Neuronal stem cell (in vitro differentiated cells): ENCODE measurements at regions not wholly inside any gene's neighbourhood (a gene's known extent, or its start where the extent isn't known, plus 50 kb on each side); places are given as distances from the start of the nearest gene placed in this dataset.
A peak's percentile ranks its signal among the peaks of the same experiment; 100 is the strongest.

ENCODE experiments used
- DNase-seq: peaks from one replicate; pipeline ENCODE4 v3.0.0-alpha.2; 2013; ENCODE audit warnings: low spot score
- H2AFZ ChIP-seq: one replicate; pipeline ENCODE4 v1.6.1; 2013; ENCODE audit warnings: mild to moderate bottlenecking, low read length, inconsistent platforms
- H2AK5ac ChIP-seq: 2 replicates; pipeline ENCODE4 v1.6.1; 2013; ENCODE audit warnings: low read depth, mild to moderate bottlenecking, inconsistent platforms, low read length, moderate library complexity, mixed read lengths
- H2BK120ac ChIP-seq: 2 replicates; pipeline ENCODE4 v1.6.1; 2013; ENCODE audit warnings: low read depth, mild to moderate bottlenecking, inconsistent platforms, low read length, moderate library complexity, mixed read lengths
- H2BK12ac ChIP-seq: one replicate; pipeline ENCODE4 v1.6.1; 2013; ENCODE audit warnings: low read length, inconsistent platforms
- H2BK15ac ChIP-seq: 2 replicates; pipeline ENCODE4 v1.6.1; 2013; ENCODE audit warnings: mild to moderate bottlenecking, low read length, inconsistent platforms, mixed read lengths
- H2BK5ac ChIP-seq: one replicate; pipeline ENCODE4 v1.6.1; 2013; ENCODE audit warnings: inconsistent platforms, mild to moderate bottlenecking, low read length, moderate library complexity
- H3K14ac ChIP-seq: one replicate; pipeline ENCODE4 v1.6.1; 2013; ENCODE audit warnings: low read length, inconsistent platforms
- H3K18ac ChIP-seq: 2 replicates; pipeline ENCODE4 v1.6.1; 2013; ENCODE audit warnings: low read length, inconsistent platforms
- H3K23ac ChIP-seq: 2 replicates; pipeline ENCODE4 v1.6.1; 2013; ENCODE audit warnings: low read depth, mild to moderate bottlenecking, mixed read lengths, low read length, inconsistent platforms; ENCODE audit not compliant: poor library complexity
- H3K27ac ChIP-seq: replicated peaks from 3 replicates; pipeline ENCODE4 v1.5.1; 2013; ENCODE audit warnings: low read length, inconsistent platforms
- H3K27me3 ChIP-seq, 3 experiments: 2 replicates each; pipeline ENCODE4 v1.6.1; 2013; ENCODE audit warnings: low read length in 3 of 3, mild to moderate bottlenecking in 2 of 3, inconsistent platforms in 1 of 3, low read depth in 1 of 3, mixed read lengths in 1 of 3, moderate library complexity in 1 of 3; ENCODE audit not compliant: control insufficient read depth in 3 of 3, insufficient read depth in 3 of 3
- H3K36me3 ChIP-seq, 2 donors: replicated peaks in 1 of 2; 2 replicates each; pipeline ENCODE4 v1.6.1; 2013; ENCODE audit warnings: low read length in 2 of 2; ENCODE audit not compliant: control insufficient read depth in 2 of 2, insufficient read depth in 2 of 2
- H3K4ac ChIP-seq: 2 replicates; pipeline ENCODE4 v1.6.1; 2013; ENCODE audit warnings: inconsistent platforms, mild to moderate bottlenecking, low read length, moderate library complexity
- H3K4me1 ChIP-seq, 2 donors: 1 replicate in 1 of 2; 2 replicates in 1 of 2; pipeline ENCODE4 v1.6.1; 2013; ENCODE audit warnings: low read length in 2 of 2, low read depth in 1 of 2; ENCODE audit not compliant: control insufficient read depth in 2 of 2, insufficient read depth in 1 of 2
- H3K4me2 ChIP-seq: one replicate; pipeline ENCODE4 v1.6.1; 2013; ENCODE audit warnings: mild to moderate bottlenecking, low read length, inconsistent platforms; ENCODE audit not compliant: insufficient read depth, poor library complexity, severe bottlenecking
- H3K4me3 ChIP-seq, 2 donors: 2 replicates each; pipeline ENCODE4 v1.5.1; 2013; ENCODE audit warnings: low read length in 2 of 2, mild to moderate bottlenecking in 2 of 2, inconsistent platforms in 1 of 2, moderate library complexity in 1 of 2
- H3K79me1 ChIP-seq: one replicate; pipeline ENCODE4 v1.6.1; 2013; ENCODE audit warnings: low read depth, mild to moderate bottlenecking, inconsistent platforms, low read length, moderate library complexity
- H3K9ac ChIP-seq: one replicate; pipeline ENCODE4 v1.6.1; 2013; ENCODE audit warnings: mild to moderate bottlenecking, low read depth, low read length, inconsistent platforms; ENCODE audit not compliant: poor library complexity
- H3K9me3 ChIP-seq, 2 donors: replicated peaks in 1 of 2; 2 replicates each; pipeline versions ENCODE3 to v1.6.1; 2013; ENCODE audit warnings: low read length in 2 of 2, mild to moderate bottlenecking in 2 of 2, inconsistent platforms in 1 of 2, low read depth in 1 of 2, mixed read lengths in 1 of 2, moderate library complexity in 1 of 2; ENCODE audit not compliant: control insufficient read depth in 2 of 2, insufficient read depth in 1 of 2
- H4K8ac ChIP-seq: one replicate; pipeline ENCODE4 v1.6.1; 2013; ENCODE audit warnings: low read depth, mild to moderate bottlenecking, inconsistent platforms, low read length, moderate library complexity
- H4K91ac ChIP-seq: one replicate; pipeline ENCODE4 v1.6.1; 2013; ENCODE audit warnings: low read length, low read depth, mild to moderate bottlenecking, inconsistent platforms; ENCODE audit not compliant: poor library complexity
- WGBS, 2 donors: extraction: QIAGEN DNeasy Blood & Tissue Kit; methylation state at CpG; one replicate each; pipeline ENCODE4 v1.1.7; 2013; ENCODE audit warnings: missing lambda C conversion rate in 2 of 2, mixed read lengths in 1 of 2; ENCODE audit not compliant: insufficient read length in 2 of 2, insufficient replicate concordance in 1 of 2; ENCODE audit errors: extremely low coverage in 2 of 2; 5-methylcytosine and 5-hydroxymethylcytosine counted together

DNA sequence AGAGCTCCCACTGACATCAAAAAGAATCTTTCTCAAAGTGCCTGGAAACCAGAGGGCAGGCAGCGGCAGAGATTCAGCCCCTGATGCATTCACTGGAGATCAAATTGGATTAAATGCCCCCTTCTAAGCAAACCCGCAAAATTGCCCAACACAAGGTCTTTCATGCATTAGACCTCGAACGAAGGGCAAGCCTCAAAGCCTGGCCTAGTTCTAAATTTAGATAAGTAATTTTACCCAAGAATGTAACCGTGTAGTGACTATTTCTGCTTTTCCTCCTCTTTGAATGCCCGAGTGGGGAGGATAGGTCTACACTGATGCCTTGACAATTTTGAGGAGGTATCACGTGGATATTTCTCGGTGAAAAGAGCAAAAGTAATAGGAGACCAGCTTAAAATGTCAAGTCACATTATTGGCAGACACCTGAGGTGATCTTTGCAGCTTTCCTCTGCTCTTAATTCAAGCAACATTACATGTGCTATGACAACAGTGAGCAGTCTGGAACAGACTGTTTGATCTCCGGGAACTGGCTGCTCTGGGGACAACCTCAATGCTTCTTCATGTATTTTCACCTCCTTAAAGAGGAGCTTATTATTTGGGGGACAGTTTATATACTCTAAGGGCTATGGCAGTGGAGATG, 1263.5 kb upstream of the AUTS2 start:
- Histone ChIP-seq H3K9ac (no peak overlapping the region), H2BK120ac (no peak overlapping the region), H3K36me3 (no peaks in the 10 kb centered on the region), H3K23ac (no peak overlapping the region), H2AK5ac (no peak overlapping the region), H3K4me2 (no peak overlapping the region), H3K14ac (no peak overlapping the region), H2AFZ (no peak overlapping the region), H2BK15ac (no peak overlapping the region), H3K9me3 (peaks cover 0 to 4% of the 10 kb centered on the region in 2 donors), H3K27ac (no peak overlapping the region), H3K4me3 (no peak overlapping the region), H2BK5ac (no peak overlapping the region), H3K27me3 (no peaks in the 10 kb centered on the region), H2BK12ac (no peak overlapping the region), H3K18ac (no peak overlapping the region), H4K8ac (no peak overlapping the region), H4K91ac (no peak overlapping the region), H3K4ac (no peak overlapping the region), H3K4me1 (no peaks in the 10 kb centered on the region), H3K79me1 (no peaks in the 10 kb centered on the region)
- WGBS, 2 donors = no CpG with 5 or more reads among the region's 9 CpGs
- no peak for DNase-seq

DNA sequence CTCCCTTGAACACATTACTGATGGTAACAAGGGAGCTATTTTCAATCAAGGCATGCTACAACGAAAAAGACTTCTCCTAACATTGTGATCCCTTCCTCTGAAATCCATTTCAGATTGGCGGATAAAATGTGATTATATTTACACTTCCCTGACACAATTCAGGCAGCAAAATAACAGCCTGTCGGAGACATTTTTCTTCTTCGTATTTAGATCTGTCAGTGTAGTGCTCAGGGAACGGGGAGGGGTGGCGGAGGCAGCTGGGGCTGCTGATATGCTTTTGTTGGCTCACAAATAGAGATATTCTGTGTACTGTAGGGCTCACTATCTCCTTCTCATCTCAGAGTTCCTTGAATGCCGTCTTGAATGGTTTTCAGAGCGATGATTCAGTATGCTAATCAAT, 1261.7 kb upstream of the AUTS2 start:
- no peaks in the 10 kb centered on the region for H3K27me3 ChIP-seq
- no peak overlapping the region for H3K4me2 ChIP-seq
- H3K4ac ChIP-seq = no peak overlapping the region
- H3K4me1 ChIP-seq = no peaks in the 10 kb centered on the region
- no peak overlapping the region for H3K4me3 ChIP-seq
- H2BK120ac ChIP-seq = no peak overlapping the region
- H4K8ac ChIP-seq = no peak overlapping the region
- no peak overlapping the region for H3K9ac ChIP-seq
- no peak overlapping the region for H2AK5ac ChIP-seq
- no peak overlapping the region for H2BK5ac ChIP-seq
- no peaks in the 10 kb centered on the region for H3K79me1 ChIP-seq
- no peak overlapping the region for H4K91ac ChIP-seq
- peaks cover 0 to 4% of the 10 kb centered on the region in 2 donors for H3K9me3 ChIP-seq
- no peak overlapping the region for H2BK12ac ChIP-seq
- no CpG with 5 or more reads among the region's 8 CpGs for WGBS, 2 donors
- H2BK15ac ChIP-seq = no peak overlapping the region
- no peak overlapping the region for H3K18ac ChIP-seq
- H3K23ac ChIP-seq = no peak overlapping the region
- H3K36me3 ChIP-seq = no peaks in the 10 kb centered on the region
- DNase-seq = no peak
- H3K27ac ChIP-seq = no peak overlapping the region
- no peak overlapping the region for H2AFZ ChIP-seq
- no peak overlapping the region for H3K14ac ChIP-seq

DNA sequence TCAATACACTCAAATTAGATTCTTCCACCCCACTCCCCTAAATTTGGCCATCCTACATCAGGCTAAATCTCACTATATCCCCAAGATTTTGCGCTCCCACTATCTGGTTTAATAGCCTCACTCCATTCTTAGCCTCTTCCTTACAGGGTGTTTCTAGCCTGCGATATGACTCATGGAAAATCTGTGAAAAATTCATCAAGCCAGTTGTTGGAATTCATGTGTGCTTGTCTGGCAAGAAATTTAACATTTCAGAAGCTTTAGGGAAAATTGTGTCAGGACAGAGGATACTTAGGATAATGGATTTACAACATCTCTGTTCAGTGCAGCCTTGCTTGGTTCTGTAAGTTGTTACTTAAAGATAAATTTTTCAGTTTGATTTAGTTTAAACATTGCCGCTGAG, 1249.9 kb upstream of the AUTS2 start:
- H3K18ac ChIP-seq = no peak overlapping the region
- H2BK12ac ChIP-seq = no peak overlapping the region
- no peaks in the 10 kb centered on the region for H3K27me3 ChIP-seq
- no peak overlapping the region for H2AK5ac ChIP-seq
- H2BK5ac ChIP-seq = no peak overlapping the region
- no peak overlapping the region for H3K4me2 ChIP-seq
- no peak for DNase-seq
- H3K23ac ChIP-seq = no peak overlapping the region
- H4K8ac ChIP-seq = no peak overlapping the region
- H2AFZ ChIP-seq = no peak overlapping the region
- H3K14ac ChIP-seq = no peak overlapping the region
- H3K79me1 ChIP-seq = no peaks in the 10 kb centered on the region
- H3K27ac ChIP-seq = no peak overlapping the region
- H3K4me1 ChIP-seq = no peaks in the 10 kb centered on the region
- no peak overlapping the region for H3K4ac ChIP-seq
- no peak overlapping the region for H3K4me3 ChIP-seq
- no peak overlapping the region for H3K9ac ChIP-seq
- WGBS, 2 donors = no CpG with 5 or more reads among the region's 3 CpGs
- H2BK120ac ChIP-seq = no peak overlapping the region
- H3K36me3 ChIP-seq = no peaks in the 10 kb centered on the region
- H3K9me3 ChIP-seq = no peaks in the 10 kb centered on the region
- H2BK15ac ChIP-seq = no peak overlapping the region
- H4K91ac ChIP-seq = no peak overlapping the region

DNA sequence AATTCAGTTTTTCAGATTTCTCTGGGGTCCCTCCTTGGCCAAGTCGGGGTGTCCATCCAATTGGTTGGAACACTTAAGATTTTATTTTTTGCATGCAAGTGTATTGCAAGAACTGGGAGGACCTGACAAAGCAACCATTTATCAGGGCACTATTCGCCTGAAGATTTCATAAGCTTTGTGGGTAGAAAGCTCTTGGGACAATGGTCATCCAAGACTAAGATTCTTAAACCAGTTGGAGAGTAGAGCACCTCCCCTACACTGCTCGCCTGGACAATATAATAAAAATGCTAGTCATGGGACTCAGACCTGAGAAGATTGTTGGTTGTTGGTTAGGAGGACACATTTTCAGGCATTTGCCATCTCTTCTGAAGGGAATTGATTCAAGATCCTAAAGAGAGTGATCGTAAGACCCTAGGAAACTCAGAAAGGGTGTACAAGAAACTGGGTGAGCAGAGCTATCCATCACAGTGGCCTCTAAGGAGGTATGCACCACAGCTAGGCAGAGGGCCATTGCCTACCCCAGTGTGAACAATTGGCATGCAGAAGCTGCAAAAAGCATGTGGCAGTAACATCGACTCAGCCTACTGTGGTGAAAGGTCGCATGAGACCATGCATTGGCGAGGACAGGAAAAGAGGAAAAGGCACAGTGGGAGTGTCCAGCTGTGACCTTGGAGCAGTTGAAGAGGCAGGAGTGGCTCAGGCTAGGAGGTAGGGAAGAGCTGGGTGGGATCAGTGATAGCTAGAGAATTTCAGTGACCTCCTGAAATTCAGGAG, 1235.3 kb upstream of the AUTS2 start:
- Histone ChIP-seq H3K4me1 (no peaks in the 10 kb centered on the region), H3K4ac (no peak overlapping the region), H2AK5ac (no peak overlapping the region), H4K91ac (no peak overlapping the region), H3K18ac (peak overlapping the region; percentile 15), H2BK120ac (no peak overlapping the region), H2AFZ (no peak overlapping the region), H4K8ac (no peak overlapping the region), H3K9me3 (no peaks in the 10 kb centered on the region), H3K27ac (no peak overlapping the region), H2BK5ac (no peak overlapping the region), H3K36me3 (no peaks in the 10 kb centered on the region), H3K23ac (no peak overlapping the region), H3K14ac (no peak overlapping the region), H2BK15ac (no peak overlapping the region), H3K4me3 (peak overlapping the region in 1 of 2 donors; percentile 61), H3K4me2 (no peak overlapping the region), H3K9ac (no peak overlapping the region), H3K79me1 (no peaks in the 10 kb centered on the region), H2BK12ac (no peak overlapping the region), H3K27me3 (no peaks in the 10 kb centered on the region)
- no CpG with 5 or more reads among the region's 7 CpGs for WGBS, 2 donors
- no peak for DNase-seq
